ENCODE measurements at regions not wholly inside any gene's neighbourhood (a gene's known extent, or its start where the extent isn't known, plus 50 kb on each side); places are given as distances from the start of the nearest gene placed in this dataset.
A peak's percentile ranks its signal among the peaks of the same experiment; 100 is the strongest.

- FAIRE-seq = no peak
- no peak for DNase-seq (ENCODE audit: insufficient read length, low spot score)
These were observed 661.6 kb upstream of the PKN2 start for GRCh38 chr1:88022516-88022915.

GRCh38 chr1:88029142-88029541 lies 654.9 kb upstream of the PKN2 start:
- DNase-seq (ENCODE audit: insufficient read length, low spot score) = no peak
- FAIRE-seq = no peak

- DNase-seq (ENCODE audit: insufficient read length, low spot score) = no peak
- no peak for FAIRE-seq
These were observed 654.2 kb upstream of the PKN2 start for GRCh38 chr1:88029899-88030298.

- no peak for FAIRE-seq
These were observed 648.5 kb upstream of the PKN2 start for GRCh38 chr1:88035578-88035977.

GRCh38 chr1:88036345-88037014 lies 647.6 kb upstream of the PKN2 start:
- FAIRE-seq (no peak), DNase-seq (ENCODE audit: insufficient read length, low spot score) (no peak)

More at GRCh38 chr1:88035578-88035977, 648.5 kb upstream of the PKN2 start:
- DNase-seq (ENCODE audit: insufficient read length, low spot score) = no peak

- DNase-seq (ENCODE audit: insufficient read length, low spot score) (no peak), FAIRE-seq (no peak)
These were observed 644.8 kb upstream of the PKN2 start for GRCh38 chr1:88039240-88039639.

GRCh38 chr1:88043834-88044233 lies 640.2 kb upstream of the PKN2 start:
- FAIRE-seq (no peak), DNase-seq (ENCODE audit: insufficient read length, low spot score) (no peak)

- FAIRE-seq (no peak), DNase-seq (ENCODE audit: insufficient read length, low spot score) (no peak)
These were observed 631.9 kb upstream of the PKN2 start for GRCh38 chr1:88052167-88052566.

- FAIRE-seq = no peak
- no peak for DNase-seq (ENCODE audit: insufficient read length, low spot score)
These were observed 631.0 kb upstream of the PKN2 start for GRCh38 chr1:88053065-88053464.

- FAIRE-seq (no peak), DNase-seq (ENCODE audit: insufficient read length, low spot score) (no peak)
These were observed 627.2 kb upstream of the PKN2 start for GRCh38 chr1:88056881-88057280.

GRCh38 chr1:88058205-88058604 lies 625.9 kb upstream of the PKN2 start:
- no peak for DNase-seq (ENCODE audit: insufficient read length, low spot score)
- no peak for FAIRE-seq

- DNase-seq (ENCODE audit: insufficient read length, low spot score) = no peak
- no peak for FAIRE-seq
These were observed 623.9 kb upstream of the PKN2 start for GRCh38 chr1:88060112-88060673.

GRCh38 chr1:88060750-88061491 lies 623.2 kb upstream of the PKN2 start:
- peak; percentile 3 for DNase-seq (ENCODE audit: insufficient read length, low spot score)
- no peak for FAIRE-seq

GRCh38 chr1:88061492-88062177 lies 622.4 kb upstream of the PKN2 start:
- DNase-seq (ENCODE audit: insufficient read length, low spot score) (peak; percentile 9), FAIRE-seq (no peak)

- no peak for FAIRE-seq
- DNase-seq (ENCODE audit: insufficient read length, low spot score) = no peak
These were observed 621.4 kb upstream of the PKN2 start for GRCh38 chr1:88062650-88063153.

- DNase-seq (ENCODE audit: insufficient read length, low spot score) (no peak), FAIRE-seq (no peak)
These were observed 620.5 kb upstream of the PKN2 start for GRCh38 chr1:88063605-88064004.

GRCh38 chr1:88068407-88068960 lies 615.6 kb upstream of the PKN2 start:
- no peak for FAIRE-seq

GRCh38 chr1:88070956-88071355 lies 613.1 kb upstream of the PKN2 start:
- FAIRE-seq (no peak), DNase-seq (ENCODE audit: insufficient read length, low spot score) (no peak)

More at GRCh38 chr1:88068407-88068960, 615.6 kb upstream of the PKN2 start:
- no peak for DNase-seq (ENCODE audit: insufficient read length, low spot score)

- no peak for FAIRE-seq
These were observed 609.4 kb upstream of the PKN2 start for GRCh38 chr1:88074661-88075060.

GRCh38 chr1:88075813-88076212 lies 608.3 kb upstream of the PKN2 start:
- DNase-seq (ENCODE audit: insufficient read length, low spot score) (no peak), FAIRE-seq (no peak)

More at GRCh38 chr1:88074661-88075060, 609.4 kb upstream of the PKN2 start:
- DNase-seq (ENCODE audit: insufficient read length, low spot score) = no peak

- DNase-seq (ENCODE audit: insufficient read length, low spot score) = no peak
These were observed 605.0 kb upstream of the PKN2 start for GRCh38 chr1:88079036-88079435.

More at GRCh38 chr1:88079036-88079435, 605.0 kb upstream of the PKN2 start:
- FAIRE-seq = no peak

All from HTR-8/SVneo (cell line).